H1 (cell line): ENCODE measurements at regions not wholly inside any gene's neighbourhood (a gene's known extent, or its start where the extent isn't known, plus 50 kb on each side); places are given as distances from the start of the nearest gene placed in this dataset.
"Not testable (repeated sequence)": the region's sequence is repeated elsewhere in the genome, so short reads cannot be mapped to it uniquely, and the experiment has no call there.

Experiments used
- CTCF ChIA-PET: fragments of 300-600 bp; sonication (Branson Sonifier 250); formaldehyde crosslinking; loops from one replicate; lab custom pipeline; 2021; ENCODE audit not compliant: partially characterized antibody; lab: Charles Lee
- POLR2A ChIA-PET: fragments of 300-600 bp; sonication (Branson Sonifier 250); formaldehyde crosslinking; loops from one replicate; lab custom pipeline; 2021; ENCODE audit warnings: inconsistent platforms; ENCODE audit not compliant: partially characterized antibody; lab: Charles Lee
- DNase-seq, 2 experiments: peaks; one replicate each; pipeline versions ENCODE4 v3.0.0 to v3.0.0-alpha.2; 2010 to 2022; ENCODE audit warnings: low spot score in 2 of 2, low read depth in 1 of 2, mixed read lengths in 1 of 2
- FAIRE-seq: peaks from 2 replicates; lab custom pipeline; 2011; peaks lifted over from hg19 to GRCh38; lab: Jason Lieb, UNC
- H2AFZ ChIP-seq: 2 replicates; pipeline ENCODE4 v1.8.1; 2012; ENCODE audit warnings: low read length, inconsistent platforms
- H2AK5ac ChIP-seq: 2 replicates; pipeline ENCODE4 v1.6.1; 2013; ENCODE audit warnings: low read depth, low read length
- H2BK120ac ChIP-seq: replicated peaks from 2 replicates; pipeline ENCODE3; 2013; ENCODE audit warnings: low read depth, low read length, inconsistent platforms
- H2BK12ac ChIP-seq: 2 replicates; pipeline ENCODE4 v1.6.1; 2013; ENCODE audit warnings: low read depth, low read length
- H2BK15ac ChIP-seq: 2 replicates; pipeline ENCODE4 v1.6.1; 2013; ENCODE audit warnings: low read length
- H2BK20ac ChIP-seq: 2 replicates; pipeline ENCODE4 v1.6.1; 2013; ENCODE audit warnings: low read length
- H2BK5ac ChIP-seq: 2 replicates; pipeline ENCODE4 v1.6.1; 2013; ENCODE audit warnings: low read depth, low read length
- H3K14ac ChIP-seq: 2 replicates; pipeline ENCODE4 v1.6.1; 2013; ENCODE audit warnings: inconsistent platforms; ENCODE audit not compliant: insufficient read length
- H3K18ac ChIP-seq: 2 replicates; pipeline ENCODE4 v1.6.1; 2013; ENCODE audit warnings: low read length; ENCODE audit errors: extremely low read depth
- H3K23ac ChIP-seq: 2 replicates; pipeline ENCODE4 v1.6.1; 2013; ENCODE audit warnings: inconsistent platforms; ENCODE audit not compliant: insufficient read length
- H3K23me2 ChIP-seq: 2 replicates; pipeline ENCODE4 v1.6.1; 2013; ENCODE audit warnings: low read depth, low read length
- H3K27ac ChIP-seq: 2 replicates; pipeline ENCODE4 v1.6.1; 2011; ENCODE audit warnings: low read depth, low read length, inconsistent platforms
- H3K27me3 ChIP-seq, 4 experiments: replicated peaks in 1 of 4; 1 replicate in 1 of 4; 2 replicates in 3 of 4; pipeline versions ENCODE4 v1.6.1 to v1.8.1; 2011 to 2013; ENCODE audit warnings: low read length in 3 of 4, mild to moderate bottlenecking in 3 of 4, inconsistent platforms in 2 of 4, mixed read lengths in 2 of 4, moderate library complexity in 1 of 4; ENCODE audit not compliant: control insufficient read depth in 3 of 4, insufficient read depth in 3 of 4; ENCODE audit errors: extremely low read depth in 1 of 4
- H3K36me3 ChIP-seq, 4 experiments: 2 replicates each; pipeline versions ENCODE4 v1.6.1 to v1.8.1; 2011 to 2013; ENCODE audit warnings: mild to moderate bottlenecking in 4 of 4, low read length in 3 of 4, moderate library complexity in 2 of 4, control low read depth in 1 of 4, inconsistent platforms in 1 of 4; ENCODE audit not compliant: insufficient read depth in 4 of 4, control insufficient read depth in 2 of 4
- H3K4ac ChIP-seq: replicated peaks from 2 replicates; pipeline ENCODE3; 2013; ENCODE audit warnings: low read length, low read depth, mixed read lengths, inconsistent platforms; ENCODE audit not compliant: insufficient read length
- H3K4me1 ChIP-seq, 4 experiments: replicated peaks in 1 of 4; 1 replicate in 1 of 4; 2 replicates in 3 of 4; pipeline versions ENCODE4 v1.6.1 to v1.8.1; 2011 to 2013; ENCODE audit warnings: low read length in 3 of 4, inconsistent platforms in 2 of 4, mixed read lengths in 1 of 4; ENCODE audit not compliant: insufficient read depth in 4 of 4, control insufficient read depth in 3 of 4
- H3K4me2 ChIP-seq, 2 experiments: 2 replicates each; pipeline versions ENCODE4 v1.6.1 to v1.8.1; 2011 to 2013; ENCODE audit warnings: low read depth in 2 of 2, low read length in 2 of 2, control low read depth in 1 of 2, inconsistent platforms in 1 of 2, mild to moderate bottlenecking in 1 of 2; ENCODE audit not compliant: insufficient read depth in 1 of 2
- H3K4me3 ChIP-seq, 4 experiments: fragments of 200-600, 300-600 bp in 1 of 4; sonication (generic), shearing (Covaris generic), sonication (Bioruptor Twin) in 1 of 4; 2 replicates each; pipeline versions ENCODE4 v1.5.1 to v1.8.1; 2011 to 2016; ENCODE audit warnings: low read length in 4 of 4, low read depth in 3 of 4, control low read depth in 2 of 4, inconsistent platforms in 2 of 4, mild to moderate bottlenecking in 2 of 4, mixed read lengths in 1 of 4, moderate library complexity in 1 of 4; ENCODE audit not compliant: insufficient read depth in 2 of 4; ENCODE audit errors: extremely low read depth in 1 of 4
- H3K56ac ChIP-seq: replicated peaks from 2 replicates; pipeline ENCODE3; 2013; ENCODE audit warnings: low read depth, mild to moderate bottlenecking, mixed read lengths, low read length, inconsistent platforms; ENCODE audit not compliant: insufficient read length
- H3K79me1 ChIP-seq: 2 replicates; pipeline ENCODE4 v1.6.1; 2013; ENCODE audit warnings: low read depth, low read length, control low read depth
- H3K79me2 ChIP-seq, 2 experiments: 2 replicates each; pipeline versions ENCODE4 v1.6.1 to v1.8.1; 2012 to 2013; ENCODE audit warnings: low read length in 2 of 2, mild to moderate bottlenecking in 2 of 2, inconsistent platforms in 1 of 2; ENCODE audit not compliant: insufficient read depth in 2 of 2, control insufficient read depth in 1 of 2
- H3K9ac ChIP-seq, 4 experiments: replicated peaks in 1 of 4; 1 replicate in 1 of 4; 2 replicates in 3 of 4; pipeline versions ENCODE4 v1.6.1 to v1.8.1; 2011 to 2013; ENCODE audit warnings: low read depth in 3 of 4, low read length in 3 of 4, control low read depth in 2 of 4, mild to moderate bottlenecking in 2 of 4, moderate library complexity in 2 of 4, inconsistent platforms in 1 of 4; ENCODE audit errors: extremely low read depth in 1 of 4
- H3K9me3 ChIP-seq, 2 experiments: 2 replicates each; pipeline versions ENCODE4 v1.6.1 to v1.8.1; 2012 to 2013; ENCODE audit warnings: mild to moderate bottlenecking in 2 of 2, moderate library complexity in 2 of 2, control low read depth in 1 of 2, inconsistent platforms in 1 of 2, low read depth in 1 of 2, low read length in 1 of 2, mixed read lengths in 1 of 2; ENCODE audit not compliant: insufficient read depth in 2 of 2
- H4K20me1 ChIP-seq, 2 experiments: replicated peaks in 1 of 2; 2 replicates each; pipeline versions ENCODE3 to v1.8.1; 2011 to 2013; ENCODE audit warnings: inconsistent platforms in 2 of 2, low read length in 2 of 2, mild to moderate bottlenecking in 1 of 2; ENCODE audit not compliant: insufficient read depth in 2 of 2, control insufficient read depth in 1 of 2
- H4K5ac ChIP-seq: 2 replicates; pipeline ENCODE4 v1.6.1; 2013; ENCODE audit warnings: low read length, low read depth, mixed read lengths, inconsistent platforms; ENCODE audit not compliant: insufficient read length
- H4K8ac ChIP-seq: 2 replicates; pipeline ENCODE4 v1.8.0; 2013; ENCODE audit warnings: mild to moderate bottlenecking, moderate library complexity, low read length, inconsistent platforms; ENCODE audit not compliant: insufficient read depth; ENCODE audit errors: extremely low read depth
- H4K91ac ChIP-seq: replicated peaks from 2 replicates; pipeline ENCODE3; 2013; ENCODE audit warnings: low read length, mixed read lengths, inconsistent platforms; ENCODE audit not compliant: insufficient read length

DNA sequence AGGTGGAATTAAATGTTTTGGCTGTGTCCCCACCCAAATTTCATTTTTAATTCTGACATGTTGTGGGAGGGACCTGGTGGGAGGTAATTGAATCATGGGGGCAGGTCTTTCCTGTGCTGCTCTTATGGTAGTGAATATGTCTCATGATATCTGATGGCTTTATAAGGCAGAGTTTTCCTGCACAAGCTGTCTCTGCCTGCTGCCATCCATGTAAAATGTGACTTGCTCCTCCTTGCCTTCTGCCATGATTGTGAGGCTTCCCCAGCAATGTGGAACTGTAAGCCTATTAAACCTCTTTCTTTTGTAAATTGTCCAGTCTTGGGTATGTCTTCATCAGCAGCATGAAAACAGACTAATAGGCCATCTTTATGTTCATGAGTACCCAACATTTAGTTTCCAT, 172.2 kb downstream of the ETV1 start:
- DNase-seq, H2AFZ ChIP-seq, H2BK20ac ChIP-seq, H2BK120ac ChIP-seq, H4K8ac ChIP-seq, H3K56ac ChIP-seq, H3K27me3 ChIP-seq, H3K14ac ChIP-seq, H3K9ac ChIP-seq, H2BK5ac ChIP-seq, H2AK5ac ChIP-seq, FAIRE-seq, H4K5ac ChIP-seq, H3K27ac ChIP-seq, H3K79me1 ChIP-seq, H3K9me3 ChIP-seq, H3K4me3 ChIP-seq, H3K4me1 ChIP-seq, H4K91ac ChIP-seq, H3K36me3 ChIP-seq, H3K4me2 ChIP-seq, H2BK15ac ChIP-seq, H2BK12ac ChIP-seq, H3K23ac ChIP-seq, H3K18ac ChIP-seq, H3K79me2 ChIP-seq, H4K20me1 ChIP-seq, H3K4ac ChIP-seq, POLR2A ChIA-PET, H3K23me2 ChIP-seq: not testable (repeated sequence)
- CTCF ChIA-PET = interaction anchor here (0.6 kb wide), 1 partner anchor 293 kb away, joined by 3 read pairs; no protein-coding TSS in a partner anchor
